HG02981 (cell line): ENCODE measurements at regions not wholly inside any gene's neighbourhood (a gene's known extent, or its start where the extent isn't known, plus 50 kb on each side); places are given as distances from the start of the nearest gene placed in this dataset.
"Not testable (repeated sequence)": the region's sequence is repeated elsewhere in the genome, so short reads cannot be mapped to it uniquely, and the experiment has no call there.

Experiments used
- ATAC-seq: cut with Tn5 transposase; IDR thresholded peaks from one replicate; pipeline ENCODE4 v1.9.1; 2021; ENCODE audit warnings: mild to moderate bottlenecking, moderate library complexity; ENCODE audit not compliant: unreplicated experiment

DNA sequence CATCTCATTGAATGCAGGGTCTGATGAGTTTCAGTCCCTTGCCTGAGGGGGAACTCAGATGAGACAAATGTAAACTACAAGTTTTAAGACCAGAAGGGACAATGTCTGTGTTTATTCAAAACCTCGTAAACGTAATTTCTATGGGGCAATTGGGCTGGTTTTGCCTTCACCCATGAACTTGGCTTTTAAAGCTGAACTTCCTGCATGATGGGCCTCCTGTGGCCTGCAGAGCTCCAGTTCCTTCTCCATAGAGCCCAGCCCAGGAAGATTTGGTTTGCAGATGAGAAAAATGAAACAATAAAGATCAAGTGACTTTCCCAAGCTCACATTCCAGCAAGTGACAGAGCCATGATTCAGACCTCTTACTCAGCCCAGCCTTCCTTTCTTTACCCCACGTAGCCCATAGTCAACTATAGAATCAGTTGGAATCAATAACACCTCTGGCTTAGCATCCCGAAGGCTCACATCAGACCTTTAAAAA, 612.3 kb downstream of the UTRN start:
- no peak for ATAC-seq

DNA sequence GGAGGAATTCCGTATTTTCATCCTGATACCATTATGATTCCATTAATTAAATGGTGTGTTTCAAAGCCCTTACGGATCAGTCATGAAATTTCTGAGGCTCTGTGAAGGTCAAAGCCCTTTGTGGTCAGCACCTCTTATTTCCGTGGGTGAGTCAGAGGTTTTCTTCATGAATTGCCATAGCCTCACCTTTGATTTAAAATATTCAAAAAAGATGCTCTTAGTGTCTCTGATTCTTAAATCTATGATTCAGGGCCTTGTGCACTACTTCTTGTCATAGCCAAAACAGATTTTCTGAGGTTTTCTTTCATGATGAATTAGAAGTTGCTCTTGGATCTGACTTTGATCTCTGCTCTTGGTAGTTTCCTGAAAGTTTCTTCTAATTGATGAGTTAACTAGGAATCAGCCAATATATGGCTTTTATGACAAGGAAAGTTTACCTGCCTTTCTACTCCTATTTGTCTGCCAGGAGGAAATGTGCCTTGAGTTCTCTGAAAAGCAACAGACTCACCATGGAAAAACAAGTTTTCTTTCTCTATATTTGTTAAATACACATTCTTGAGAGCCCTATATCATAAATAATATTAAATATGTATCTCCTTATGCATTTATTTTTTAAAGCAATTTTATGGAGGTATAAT, 613.0 kb downstream of the UTRN start:
- no peak for ATAC-seq

DNA sequence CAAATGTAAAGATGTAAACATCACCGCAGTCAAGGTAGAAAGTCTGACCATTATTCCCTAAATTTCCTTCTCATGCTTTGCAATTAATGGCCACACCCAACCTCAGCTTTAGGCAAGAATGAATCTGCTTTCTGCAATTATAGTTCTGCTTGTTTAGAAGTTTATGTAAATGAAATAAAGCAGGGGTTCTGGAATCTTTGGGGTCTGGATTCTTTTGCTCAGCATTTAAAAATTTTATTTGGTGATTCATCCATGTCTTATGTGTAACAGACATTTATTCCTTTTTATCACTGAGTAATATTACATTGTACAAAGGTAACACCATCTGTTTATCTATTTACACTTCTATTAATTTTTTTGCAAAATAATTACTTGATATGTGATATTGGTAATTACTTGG, 613.6 kb downstream of the UTRN start:
- no peak for ATAC-seq

- ATAC-seq = no peak
Observed at GRCh38 chr6:144899161-144899560, 614.0 kb downstream of the UTRN start.

DNA sequence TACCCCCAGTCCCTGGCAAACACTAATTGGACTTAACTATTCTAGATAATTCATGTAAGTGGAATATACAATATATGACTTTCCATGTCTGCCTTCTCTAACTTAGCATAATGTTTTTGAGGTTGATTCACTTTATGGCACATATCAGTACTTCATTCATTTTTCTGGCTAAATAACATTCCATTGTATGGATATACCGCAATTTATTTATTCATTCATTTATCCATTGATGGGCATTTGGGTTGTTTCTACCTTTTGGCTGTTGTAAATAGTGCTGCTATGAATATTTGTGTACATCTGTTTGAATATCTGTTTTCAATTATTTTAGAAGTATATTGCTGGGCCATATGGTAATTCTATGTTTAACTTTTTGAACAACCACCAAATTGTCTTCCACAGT, 616.3 kb downstream of the UTRN start:
- ATAC-seq = no peak

- no peak for ATAC-seq
Observed at GRCh38 chr6:144908004-144908403, 622.9 kb downstream of the UTRN start.

- no peak for ATAC-seq
Observed at GRCh38 chr6:144909753-144910285, 624.7 kb downstream of the UTRN start.

DNA sequence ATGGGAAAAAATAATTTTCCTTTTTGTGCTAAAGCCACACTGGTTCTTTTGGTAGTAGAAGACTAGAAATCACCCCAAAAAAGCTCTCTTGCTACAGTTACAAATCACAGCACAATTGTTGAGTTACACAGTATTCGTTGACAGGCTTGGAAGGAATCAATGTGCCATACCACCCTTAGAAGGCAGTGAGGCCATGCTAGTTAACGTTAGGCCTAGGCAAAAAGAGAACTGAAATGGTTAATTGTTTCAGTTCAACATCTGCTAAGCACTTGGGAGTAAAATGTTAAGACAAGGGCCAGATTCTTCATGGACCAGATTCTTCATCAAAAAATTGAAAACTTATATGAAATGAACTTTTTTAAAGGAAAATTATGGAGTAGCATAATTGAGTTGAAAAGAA, 626.2 kb downstream of the UTRN start:
- no peak for ATAC-seq

DNA sequence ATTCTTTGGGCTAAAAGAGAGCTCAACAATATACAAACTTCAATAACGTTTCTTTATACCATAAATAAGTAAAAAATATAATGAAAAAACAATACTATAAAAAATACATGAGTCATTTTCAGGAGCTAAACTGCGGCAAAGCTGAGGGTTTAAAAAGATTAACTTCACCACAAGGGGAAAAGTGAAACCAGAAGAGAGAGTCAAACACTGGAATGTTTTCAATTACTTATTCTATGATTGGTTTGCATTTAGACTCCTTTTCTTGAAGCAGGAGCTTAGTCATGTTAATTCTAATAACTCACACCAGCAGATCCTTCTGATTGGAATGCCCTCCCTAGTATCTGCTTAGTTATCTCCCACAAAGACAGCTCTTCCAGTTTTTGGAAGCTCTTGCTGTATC, 627.3 kb downstream of the UTRN start:
- no peak for ATAC-seq

GRCh38 chr6:144918073-144918472, 632.9 kb downstream of the UTRN start:
- ATAC-seq = no peak

DNA sequence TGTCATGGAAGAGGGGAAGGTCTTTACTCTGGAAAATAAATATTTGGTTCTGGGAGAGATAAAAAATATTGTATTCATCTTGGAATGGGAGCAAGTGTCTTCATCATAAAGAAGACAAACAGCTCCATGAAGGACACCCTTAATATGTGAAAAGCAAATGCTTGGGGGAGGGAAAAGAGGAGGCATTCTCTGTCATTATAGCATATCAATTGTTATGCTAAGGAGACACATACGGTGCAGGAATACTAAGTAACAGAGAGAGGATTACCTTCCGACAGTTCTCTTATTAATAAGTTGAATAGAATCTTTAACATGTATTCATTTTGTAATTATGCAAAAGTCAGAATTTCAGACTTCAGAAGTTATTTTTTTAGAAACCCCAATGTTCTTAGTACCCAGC, 634.4 kb downstream of the UTRN start:
- ATAC-seq = no peak

GRCh38 chr6:144920391-144920961, 635.3 kb downstream of the UTRN start:
- ATAC-seq = no peak

DNA sequence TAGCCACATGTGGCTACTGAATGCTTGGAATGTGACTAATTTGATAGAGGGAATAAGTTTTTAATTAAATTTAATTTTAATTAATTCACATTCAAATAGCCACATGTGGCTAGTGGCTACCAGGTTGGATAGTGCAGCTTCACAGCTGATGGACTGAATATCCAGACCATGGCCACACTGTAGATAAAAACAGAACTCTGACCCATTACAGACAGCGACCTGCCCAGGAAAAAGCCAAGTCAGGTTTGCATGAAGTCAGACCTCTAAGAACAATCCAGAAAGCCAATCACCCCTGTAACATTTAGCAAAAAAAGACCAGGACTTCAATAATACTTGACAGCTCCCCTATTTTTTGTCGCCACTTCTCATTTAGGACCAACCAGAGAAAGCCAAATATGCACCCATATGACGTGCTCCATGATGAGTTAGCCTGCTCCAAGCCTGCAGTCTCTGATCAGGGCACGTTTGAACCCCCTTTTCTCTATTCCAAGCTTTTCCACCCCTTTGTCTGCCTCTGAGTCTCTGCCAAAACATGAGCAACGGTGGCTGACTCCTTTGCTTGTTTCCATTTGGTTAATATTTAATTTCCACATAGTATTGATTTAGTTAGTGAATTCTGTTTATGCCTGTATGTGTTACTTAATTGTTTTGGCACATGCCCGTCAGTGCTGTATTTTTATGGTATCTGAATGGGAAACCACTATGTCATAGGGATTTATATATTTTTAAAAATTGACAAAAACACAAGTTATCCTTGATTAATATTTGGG, 636.3 kb downstream of the UTRN start:
- no peak for ATAC-seq

DNA sequence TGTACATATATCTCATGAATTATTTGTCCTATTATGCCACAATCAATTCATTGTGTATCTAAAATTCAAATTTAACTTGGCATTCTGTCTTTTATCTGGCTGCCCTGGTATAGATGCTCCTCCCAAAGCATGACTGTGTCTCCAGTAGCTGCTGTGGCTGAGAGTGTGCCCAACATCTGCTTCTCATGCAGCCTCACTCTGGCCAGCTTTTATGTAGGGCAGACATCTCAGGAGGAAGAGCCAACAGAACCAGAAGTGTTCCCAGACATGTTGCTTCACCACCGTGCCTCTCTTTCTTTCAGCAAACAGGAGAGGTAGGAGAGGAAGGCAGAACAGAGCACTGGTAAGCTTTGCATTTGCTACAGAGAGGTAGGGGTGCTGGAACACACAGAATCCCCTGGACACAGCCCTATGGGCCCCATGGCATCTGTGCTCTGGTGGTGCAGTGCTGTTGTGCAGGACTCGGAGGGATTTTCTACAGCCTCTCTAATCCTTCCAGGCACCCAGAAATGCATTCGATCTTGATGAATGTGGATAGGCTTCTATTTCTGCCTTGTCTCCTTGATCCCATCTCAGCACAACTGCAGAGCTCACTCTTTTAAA, 637.1 kb downstream of the UTRN start:
- ATAC-seq = no peak

GRCh38 chr6:144922771-144923490, 637.8 kb downstream of the UTRN start:
- ATAC-seq = not testable (repeated sequence)

DNA sequence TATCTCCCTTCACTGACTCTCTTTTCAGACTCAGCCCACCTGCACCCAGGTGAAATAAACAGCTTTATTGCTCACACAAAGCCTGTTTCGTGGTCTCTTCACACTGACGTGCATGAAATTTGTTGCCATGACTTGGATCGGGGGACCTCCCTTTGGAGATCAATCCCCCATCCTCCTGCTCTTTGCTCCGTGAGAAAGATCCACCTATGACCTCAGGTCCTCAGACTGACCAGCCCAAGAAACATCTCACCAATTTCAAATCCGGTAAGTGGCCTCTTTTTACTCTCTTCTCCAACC, 638.3 kb downstream of the UTRN start:
- not testable (repeated sequence) for ATAC-seq

DNA sequence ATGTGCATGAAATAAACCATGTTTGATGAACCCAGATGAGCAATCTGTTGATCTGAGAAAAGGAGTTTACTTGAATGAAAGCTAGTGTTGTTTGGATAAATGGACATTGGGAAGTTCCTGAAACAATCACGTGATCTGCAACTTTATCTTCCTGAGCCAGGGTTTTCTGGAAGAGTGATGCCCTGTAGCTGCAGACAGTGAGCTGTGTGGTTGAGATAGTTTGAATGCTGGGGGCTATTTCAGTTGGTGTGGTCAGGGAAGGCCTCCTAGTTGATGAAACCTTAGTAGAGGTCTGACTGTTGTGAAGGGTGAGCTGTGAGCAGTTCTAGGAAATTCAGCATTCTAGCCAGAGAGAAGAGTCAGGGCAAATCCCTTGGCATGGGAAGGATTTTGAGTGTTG, 643.7 kb downstream of the UTRN start:
- ATAC-seq = no peak

- ATAC-seq = no peak
Observed at GRCh38 chr6:144929262-144929661, 644.1 kb downstream of the UTRN start.

DNA sequence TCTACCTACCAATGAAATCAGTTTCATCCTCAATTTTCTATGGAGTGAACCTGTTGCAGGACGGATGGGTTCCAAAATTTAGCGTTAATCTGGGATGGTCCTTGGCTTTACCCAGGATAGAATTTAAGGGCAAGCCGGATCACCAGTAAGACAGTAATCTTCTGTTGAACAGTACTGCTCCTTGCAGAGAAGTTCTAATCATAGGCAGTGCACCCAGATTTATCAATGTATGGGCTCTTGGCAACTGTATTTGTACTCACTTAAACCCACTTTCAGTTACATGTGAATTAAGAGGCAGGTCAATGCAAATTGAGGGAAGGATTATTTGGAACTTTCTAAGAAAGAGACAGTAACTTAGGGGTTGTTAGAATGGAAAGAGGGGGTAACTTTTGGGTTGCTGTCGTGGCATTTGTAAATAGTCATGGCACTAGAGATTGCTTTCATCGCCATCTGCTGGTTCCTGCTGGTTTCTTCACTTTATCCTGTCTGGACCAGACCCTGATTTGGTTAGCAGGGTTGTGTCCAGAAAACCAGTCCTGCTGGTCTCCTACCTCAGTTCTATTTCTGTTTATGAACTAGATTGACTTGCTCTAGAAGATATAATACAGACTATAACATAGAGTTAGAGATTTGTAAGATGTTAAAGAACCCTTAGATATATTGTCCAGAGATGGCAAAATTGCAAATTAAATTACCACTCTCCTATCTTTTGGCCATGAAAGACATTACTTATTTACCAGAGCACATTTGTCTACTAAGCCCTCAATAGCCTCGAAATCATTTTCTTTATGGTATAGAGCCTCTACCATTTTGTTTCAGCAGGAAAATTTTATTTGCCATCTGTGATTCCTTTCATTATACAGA, 646.3 kb downstream of the UTRN start:
- ATAC-seq = peak; percentile 78

DNA sequence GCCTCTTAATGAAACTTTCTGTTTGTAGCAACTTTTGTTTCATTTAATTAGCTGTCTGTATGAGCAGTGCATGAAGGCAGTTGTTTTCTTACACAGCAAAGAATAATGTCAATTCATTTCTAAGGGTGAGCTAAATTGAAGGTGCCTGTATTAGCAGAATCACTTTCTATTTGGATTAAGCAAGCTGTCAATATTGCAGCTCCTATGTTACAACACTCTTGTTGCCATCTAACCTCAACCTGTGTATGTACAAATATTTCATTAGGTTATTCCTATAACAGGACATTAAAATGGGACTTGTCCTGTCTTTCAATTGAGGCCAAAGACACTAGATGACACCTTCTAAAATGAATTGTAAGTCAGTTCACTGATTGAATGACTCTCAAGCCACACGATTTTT, 647.5 kb downstream of the UTRN start:
- ATAC-seq = no peak
